ENCODE measurements at regions not wholly inside any gene's neighbourhood (a gene's known extent, or its start where the extent isn't known, plus 50 kb on each side); places are given as distances from the start of the nearest gene placed in this dataset.

GRCh38 chr7:113742377-113742776 is 176.4 kb downstream of the PPP1R3A start:
- no peak overlapping the region for H3K4me3 ChIP-seq (ENCODE audit: low read depth, low read length)
- in situ Hi-C loops (cut with HindIII; ENCODE audit: low pct_ligation_motif_present, low sequenced_read_pairs) = no loop called here
- no peak for DNase-seq
- H3K27me3 ChIP-seq (replicated peaks) = no peaks in the 10 kb centered on the region
- H3K36me3 ChIP-seq (replicated peaks) = no peaks in the 10 kb centered on the region
- H3K27ac ChIP-seq = no peak overlapping the region
- no peak for TF ChIP-seq CTCF (IDR thresholded peaks at IDR 0.05; ENCODE audit: low read depth, low read length, missing control alignments)

- Histone ChIP-seq H3K36me3 (replicated peaks) (no peaks in the 10 kb centered on the region), H3K4me3 (ENCODE audit: low read depth, low read length) (no peak overlapping the region), H3K27me3 (replicated peaks) (no peaks in the 10 kb centered on the region), H3K27ac (no peak overlapping the region)
- in situ Hi-C loops (cut with HindIII; ENCODE audit: low pct_ligation_motif_present, low sequenced_read_pairs) = no loop called here
- no peak for TF ChIP-seq CTCF (IDR thresholded peaks at IDR 0.05; ENCODE audit: low read depth, low read length, missing control alignments)
- DNase-seq = no peak
Observed at GRCh38 chr7:113731571-113731970, 187.2 kb downstream of the PPP1R3A start.

GRCh38 chr7:113730309-113730955 is 188.4 kb downstream of the PPP1R3A start:
- TF ChIP-seq CTCF (IDR thresholded peaks at IDR 0.05; ENCODE audit: low read depth, low read length, missing control alignments) = no peak
- Histone ChIP-seq H3K4me3 (ENCODE audit: low read depth, low read length) (no peak overlapping the region), H3K27ac (peak overlapping the region; percentile 52), H3K36me3 (replicated peaks) (no peaks in the 10 kb centered on the region), H3K27me3 (replicated peaks) (no peaks in the 10 kb centered on the region)
- peak; percentile 66 for DNase-seq
- in situ Hi-C loops (cut with HindIII; ENCODE audit: low pct_ligation_motif_present, low sequenced_read_pairs) = no loop called here

- in situ Hi-C loops (cut with HindIII; ENCODE audit: low pct_ligation_motif_present, low sequenced_read_pairs) = no loop called here
- no peak for DNase-seq
- H3K36me3 ChIP-seq (replicated peaks) = no peaks in the 10 kb centered on the region
- no peaks in the 10 kb centered on the region for H3K27me3 ChIP-seq (replicated peaks)
- no peak overlapping the region for H3K27ac ChIP-seq
- no peak overlapping the region for H3K4me3 ChIP-seq (ENCODE audit: low read depth, low read length)
- no peak for TF ChIP-seq CTCF (IDR thresholded peaks at IDR 0.05; ENCODE audit: low read depth, low read length, missing control alignments)
Observed at GRCh38 chr7:113727486-113727885, 191.3 kb downstream of the PPP1R3A start.

- Histone ChIP-seq H3K36me3 (replicated peaks) (no peaks in the 10 kb centered on the region), H3K4me3 (ENCODE audit: low read depth, low read length) (no peak overlapping the region), H3K27ac (no peak overlapping the region), H3K27me3 (replicated peaks) (no peaks in the 10 kb centered on the region)
- in situ Hi-C loops (cut with HindIII; ENCODE audit: low pct_ligation_motif_present, low sequenced_read_pairs) = no loop called here
- no peak for TF ChIP-seq CTCF (IDR thresholded peaks at IDR 0.05; ENCODE audit: low read depth, low read length, missing control alignments)
- no peak for DNase-seq
Observed at GRCh38 chr7:113722006-113722405, 196.8 kb downstream of the PPP1R3A start.

- no peaks in the 10 kb centered on the region for H3K27me3 ChIP-seq (replicated peaks)
- no peak for DNase-seq
- no peaks in the 10 kb centered on the region for H3K36me3 ChIP-seq (replicated peaks)
- H3K27ac ChIP-seq = no peak overlapping the region
- no peak overlapping the region for H3K4me3 ChIP-seq (ENCODE audit: low read depth, low read length)
- TF ChIP-seq CTCF (IDR thresholded peaks at IDR 0.05; ENCODE audit: low read depth, low read length, missing control alignments) = no peak
- in situ Hi-C loops (cut with HindIII; ENCODE audit: low pct_ligation_motif_present, low sequenced_read_pairs) = no loop called here
Observed at GRCh38 chr7:113717739-113718138, 201.1 kb downstream of the PPP1R3A start.

Measured in brain microvascular endothelial cell (primary cell).